GM13977 (cell line): ENCODE measurements at regions not wholly inside any gene's neighbourhood (a gene's known extent, or its start where the extent isn't known, plus 50 kb on each side); places are given as distances from the start of the nearest gene placed in this dataset.
"Not testable (repeated sequence)": the region's sequence is repeated elsewhere in the genome, so short reads cannot be mapped to it uniquely, and the experiment has no call there.

Experiments
- DNase-seq: peaks from one replicate; pipeline ENCODE4 v3.0.0; 2012; ENCODE audit warnings: low spot score
- in situ Hi-C: fragments of 300-500 bp; cut with MboI; formaldehyde crosslinking; loops from one replicate; pipeline ENCODE4 v1.12.0; 2022; ENCODE audit warnings: low sequenced_read_pairs, low pct_unique_long_range_greater_than_20kb, mixed read lengths, inconsistent platforms; ENCODE audit not compliant: unreplicated experiment
- TF ChIP-seq, protein P1 (sequence below): IDR thresholded peaks from 2 replicates; pipeline ENCODE4 v1.5.1; 2012; ENCODE audit warnings: mild to moderate bottlenecking, control low read depth; ENCODE audit not compliant: insufficient read depth; ENCODE audit errors: extremely low read depth, missing control alignments

DNA sequence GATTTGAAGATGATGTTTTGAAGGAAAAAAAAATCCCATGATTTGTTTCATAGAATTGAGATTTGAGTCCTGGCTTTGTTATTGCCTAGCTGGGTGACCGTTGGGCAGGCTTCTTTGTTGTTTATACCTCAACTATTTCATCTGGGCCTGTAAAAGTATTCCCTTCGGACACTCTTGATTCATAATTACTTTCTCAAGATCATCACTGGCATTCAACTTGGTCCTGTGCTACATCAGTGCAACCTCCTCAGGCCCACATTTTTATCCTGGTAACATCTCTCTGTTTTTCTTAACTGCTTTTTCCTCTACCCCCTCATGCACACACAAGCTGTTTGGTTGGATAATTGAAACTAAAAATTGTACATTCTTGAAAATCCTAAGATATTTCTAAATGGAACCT is 67.5 kb upstream of the P3H2 start:
- no peak for DNase-seq
- TF ChIP-seq, protein P1, sequence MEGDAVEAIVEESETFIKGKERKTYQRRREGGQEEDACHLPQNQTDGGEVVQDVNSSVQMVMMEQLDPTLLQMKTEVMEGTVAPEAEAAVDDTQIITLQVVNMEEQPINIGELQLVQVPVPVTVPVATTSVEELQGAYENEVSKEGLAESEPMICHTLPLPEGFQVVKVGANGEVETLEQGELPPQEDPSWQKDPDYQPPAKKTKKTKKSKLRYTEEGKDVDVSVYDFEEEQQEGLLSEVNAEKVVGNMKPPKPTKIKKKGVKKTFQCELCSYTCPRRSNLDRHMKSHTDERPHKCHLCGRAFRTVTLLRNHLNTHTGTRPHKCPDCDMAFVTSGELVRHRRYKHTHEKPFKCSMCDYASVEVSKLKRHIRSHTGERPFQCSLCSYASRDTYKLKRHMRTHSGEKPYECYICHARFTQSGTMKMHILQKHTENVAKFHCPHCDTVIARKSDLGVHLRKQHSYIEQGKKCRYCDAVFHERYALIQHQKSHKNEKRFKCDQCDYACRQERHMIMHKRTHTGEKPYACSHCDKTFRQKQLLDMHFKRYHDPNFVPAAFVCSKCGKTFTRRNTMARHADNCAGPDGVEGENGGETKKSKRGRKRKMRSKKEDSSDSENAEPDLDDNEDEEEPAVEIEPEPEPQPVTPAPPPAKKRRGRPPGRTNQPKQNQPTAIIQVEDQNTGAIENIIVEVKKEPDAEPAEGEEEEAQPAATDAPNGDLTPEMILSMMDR, result no peak
- in situ Hi-C loops, result no loop called here

- peak; percentile 72 for DNase-seq
- in situ Hi-C loops, result no loop called here
- TF ChIP-seq, protein P1, result no peak
Measured at GRCh38 chr3:190183121-190183520, 62.4 kb upstream of the P3H2 start.

DNA sequence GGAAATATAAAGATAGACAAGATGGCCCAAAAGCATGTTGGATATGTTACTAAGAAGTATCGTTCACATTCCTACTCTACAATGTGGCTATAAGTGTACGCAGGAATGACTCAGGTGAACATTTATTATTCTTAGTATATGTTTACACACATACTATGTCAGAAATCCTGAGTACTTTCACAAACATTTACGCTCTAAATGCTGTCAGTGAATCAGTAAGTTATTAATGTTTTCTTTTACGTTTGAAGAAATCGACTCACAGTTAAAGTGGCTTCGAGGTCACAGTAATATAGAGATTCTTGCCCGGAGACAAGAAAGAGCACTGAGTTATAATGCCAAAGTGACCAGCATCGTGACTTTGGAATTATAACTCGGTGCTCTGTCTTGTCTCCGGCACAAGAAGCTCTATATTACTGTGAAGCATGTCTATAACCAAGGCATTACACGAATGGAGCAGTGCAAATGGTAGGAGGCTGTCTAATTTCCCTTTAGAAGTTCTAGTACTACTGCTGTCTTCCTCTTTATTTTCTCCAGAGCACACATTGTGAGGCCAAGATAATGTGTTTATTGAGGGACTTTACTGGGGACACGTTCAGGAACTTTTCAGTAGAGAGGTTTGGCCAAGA is 61.8 kb upstream of the P3H2 start:
- no peak for DNase-seq
- TF ChIP-seq, protein P1, result no peak
- in situ Hi-C loops, result no loop called here

DNA sequence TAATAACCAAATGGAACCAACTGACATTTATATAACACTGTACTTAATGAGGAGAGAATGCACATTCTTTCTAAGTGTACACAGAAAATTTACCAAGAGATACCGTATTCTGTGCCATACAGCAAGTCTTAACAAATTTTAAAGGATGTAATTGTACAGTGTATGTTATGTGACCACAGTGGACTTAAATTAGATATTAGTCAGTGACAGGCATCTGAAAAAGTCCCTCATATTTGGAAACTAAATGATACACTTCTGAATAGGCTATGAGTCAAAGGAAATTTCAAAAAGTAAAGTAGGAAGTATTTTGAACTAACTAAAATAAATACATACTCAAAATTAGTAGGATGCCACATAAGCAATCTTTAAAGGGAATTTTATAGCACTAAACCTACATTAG is 59.6 kb upstream of the P3H2 start:
- in situ Hi-C loops, result no loop called here
- TF ChIP-seq, protein P1, result no peak
- DNase-seq, result peak; percentile 47

DNA sequence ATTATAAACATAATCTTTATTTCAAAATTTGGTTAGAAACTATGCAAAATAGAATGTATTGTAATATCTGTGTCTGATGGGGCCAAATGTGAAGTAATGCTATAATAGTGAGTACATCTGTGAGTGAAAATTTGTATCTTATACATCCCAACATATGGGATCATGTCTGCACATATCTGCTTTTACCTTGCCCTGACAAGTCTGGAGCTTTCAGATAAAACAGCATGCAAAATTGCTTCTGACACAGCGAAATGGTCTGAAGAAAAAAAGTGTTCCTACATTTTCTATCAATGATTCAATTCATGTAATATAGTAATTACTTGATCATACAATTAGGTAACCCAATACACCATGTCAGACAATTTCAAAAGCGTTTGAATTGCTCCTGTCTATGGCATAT is 58.1 kb upstream of the P3H2 start:
- in situ Hi-C loops, result no loop called here
- DNase-seq, result no peak
- TF ChIP-seq, protein P1, result no peak

DNA sequence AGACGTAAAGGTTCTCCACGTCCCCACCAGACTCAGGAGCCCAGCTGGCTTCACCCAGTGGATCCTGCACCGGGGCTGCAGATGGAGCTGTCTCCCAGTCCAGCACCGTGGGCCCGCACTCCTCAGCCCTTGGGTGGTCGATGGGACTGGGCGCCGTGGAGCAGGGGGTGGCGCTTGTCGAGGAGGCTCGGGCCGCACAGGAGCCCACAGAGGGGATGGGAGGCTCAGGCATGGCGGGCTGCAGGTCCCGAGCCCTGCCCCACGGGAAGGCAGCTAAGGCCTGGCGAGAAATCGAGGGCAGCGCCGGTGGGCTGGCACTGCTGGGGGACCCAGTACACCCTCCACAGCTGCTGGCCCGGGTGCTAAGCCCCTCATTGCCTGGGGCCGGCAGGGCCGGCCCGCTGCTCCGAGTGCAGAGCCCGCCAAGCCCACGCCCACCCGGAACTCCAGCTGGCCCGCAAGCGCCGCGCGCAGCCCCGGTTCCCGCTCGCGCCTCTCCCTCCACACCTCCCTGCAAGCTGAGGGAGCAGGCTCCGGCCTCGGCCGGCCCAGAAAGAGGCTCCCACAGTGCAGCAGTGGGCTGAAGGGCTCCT is 56.3 kb upstream of the P3H2 start:
- in situ Hi-C loops, DNase-seq: not testable (repeated sequence)

- in situ Hi-C loops, DNase-seq: not testable (repeated sequence)
Measured at GRCh38 chr3:190176106-190176505, 55.4 kb upstream of the P3H2 start.

- DNase-seq, result no peak
- TF ChIP-seq, protein P1, result no peak
- in situ Hi-C loops, result no loop called here
Measured at GRCh38 chr3:190175490-190175889, 54.8 kb upstream of the P3H2 start.
